ENCODE measurements at regions not wholly inside any gene's neighbourhood (a gene's known extent, or its start where the extent isn't known, plus 50 kb on each side); places are given as distances from the start of the nearest gene placed in this dataset.

DNA sequence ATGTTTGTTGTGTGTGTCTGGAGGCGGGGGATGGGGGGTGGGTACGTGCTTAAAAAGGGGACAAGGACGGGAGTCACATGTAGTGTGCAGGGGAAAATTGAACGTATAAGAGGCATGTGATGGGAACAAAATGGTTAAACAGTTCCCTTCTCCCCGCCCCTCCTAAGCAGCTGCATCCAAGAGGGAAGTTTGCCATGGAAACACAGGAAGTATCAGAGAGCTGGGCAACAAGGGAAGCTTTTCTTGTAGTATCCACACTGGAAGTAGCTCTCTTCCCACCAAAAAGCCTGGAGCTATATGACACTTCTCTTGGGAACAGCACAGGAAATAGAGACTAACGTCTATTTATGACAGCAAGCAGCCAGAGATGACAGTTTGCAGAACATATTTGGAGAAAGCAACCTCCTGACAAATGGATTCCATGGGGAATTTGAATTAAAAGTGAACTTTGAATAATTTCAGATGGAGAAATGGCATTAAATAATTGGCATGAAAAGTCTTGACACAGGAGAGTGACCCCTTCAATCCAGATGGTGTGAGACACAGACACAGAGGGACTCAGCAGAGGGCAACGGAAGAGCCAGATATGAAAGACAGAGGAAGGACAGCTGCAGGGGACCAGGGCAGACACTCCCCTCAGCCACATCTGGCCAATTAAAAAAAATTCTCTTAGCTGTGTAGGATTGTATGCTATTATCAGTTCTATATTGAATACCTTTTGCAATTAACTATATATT is 294.2 kb upstream of the TBL1XR1 start:
- TF ChIP-seq, protein P1, sequence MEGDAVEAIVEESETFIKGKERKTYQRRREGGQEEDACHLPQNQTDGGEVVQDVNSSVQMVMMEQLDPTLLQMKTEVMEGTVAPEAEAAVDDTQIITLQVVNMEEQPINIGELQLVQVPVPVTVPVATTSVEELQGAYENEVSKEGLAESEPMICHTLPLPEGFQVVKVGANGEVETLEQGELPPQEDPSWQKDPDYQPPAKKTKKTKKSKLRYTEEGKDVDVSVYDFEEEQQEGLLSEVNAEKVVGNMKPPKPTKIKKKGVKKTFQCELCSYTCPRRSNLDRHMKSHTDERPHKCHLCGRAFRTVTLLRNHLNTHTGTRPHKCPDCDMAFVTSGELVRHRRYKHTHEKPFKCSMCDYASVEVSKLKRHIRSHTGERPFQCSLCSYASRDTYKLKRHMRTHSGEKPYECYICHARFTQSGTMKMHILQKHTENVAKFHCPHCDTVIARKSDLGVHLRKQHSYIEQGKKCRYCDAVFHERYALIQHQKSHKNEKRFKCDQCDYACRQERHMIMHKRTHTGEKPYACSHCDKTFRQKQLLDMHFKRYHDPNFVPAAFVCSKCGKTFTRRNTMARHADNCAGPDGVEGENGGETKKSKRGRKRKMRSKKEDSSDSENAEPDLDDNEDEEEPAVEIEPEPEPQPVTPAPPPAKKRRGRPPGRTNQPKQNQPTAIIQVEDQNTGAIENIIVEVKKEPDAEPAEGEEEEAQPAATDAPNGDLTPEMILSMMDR (IDR thresholded peaks at IDR 0.05) = no peak
- TF ChIP-seq POLR2A (IDR thresholded peaks at IDR 0.05) (no peak), EP300 (IDR thresholded peaks at IDR 0.05) (no peak)

All from ovary (tissue), 3 donors.